ENCODE measurements at regions not wholly inside any gene's neighbourhood (a gene's known extent, or its start where the extent isn't known, plus 50 kb on each side); places are given as distances from the start of the nearest gene placed in this dataset.

DNA sequence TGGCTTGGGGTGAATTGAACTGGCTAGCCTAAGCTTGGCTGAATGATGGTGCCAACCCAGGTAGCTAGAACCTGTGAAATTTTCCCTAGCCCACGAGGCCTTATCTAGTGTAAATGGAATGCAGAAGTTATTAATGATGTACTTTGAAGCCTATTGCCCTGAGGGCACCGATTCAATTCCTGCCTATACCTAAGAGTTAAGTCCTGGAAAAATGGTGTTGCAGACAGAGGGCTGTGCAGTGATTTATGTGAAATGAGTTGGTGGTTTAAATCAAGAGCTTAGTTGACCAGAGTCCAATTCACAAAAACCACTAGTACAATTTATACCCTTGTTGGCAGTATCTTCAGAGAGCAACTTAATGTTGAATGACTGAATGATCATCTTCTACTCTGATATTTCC is 373.8 kb upstream of the JAG1 start:
- Histone ChIP-seq H3K18ac (ENCODE audit: low read depth, low read length) (no peak overlapping the region), H3K4ac (ENCODE audit: low read depth, low read length) (no peak overlapping the region), H3K56ac (ENCODE audit: extremely low read depth, insufficient read depth, low read length) (no peak overlapping the region), H4K20me1 (ENCODE audit: insufficient read depth, low read length) (no peaks in the 10 kb centered on the region), H4K8ac (ENCODE audit: low read depth in 2 of 2, low read length in 2 of 2) (no peak overlapping the region), H3K27ac (ENCODE audit: insufficient read depth, low read length) (no peak overlapping the region), H4K91ac (ENCODE audit: insufficient read depth, low read depth, low read length) (no peak overlapping the region), H3K9me3 (ENCODE audit: control insufficient read depth, insufficient read depth, low read length) (no peaks in the 10 kb centered on the region), H3K9me1 (ENCODE audit: insufficient read depth, low read length) (no peaks in the 10 kb centered on the region), H2BK20ac (ENCODE audit: low read depth, low read length) (no peak overlapping the region), H3K9ac (ENCODE audit: low read depth, low read length) (no peak overlapping the region), H4K5ac (ENCODE audit: low read depth, low read length) (no peak overlapping the region), H2AK9ac (replicated peaks; ENCODE audit: low read depth, low read length, poor library complexity) (no peak overlapping the region), H3K23ac (ENCODE audit: low read depth, low read length) (no peak overlapping the region), H2BK5ac (ENCODE audit: low read depth, low read length, poor library complexity, severe bottlenecking) (no peak overlapping the region), H3K27me3 (ENCODE audit: control insufficient read depth, insufficient read depth, low read length) (no peaks in the 10 kb centered on the region), H2AFZ (replicated peaks; ENCODE audit: low read length, poor library complexity) (no peak overlapping the region), H3K79me1 (ENCODE audit: low read depth in 1 of 2, low read length in 2 of 2) (no peaks in the 10 kb centered on the region), H3K4me2 (ENCODE audit: low read depth, low read length) (no peak overlapping the region), H2BK15ac (ENCODE audit: low read depth, low read length) (no peak overlapping the region), H2AK5ac (ENCODE audit: low read depth, low read length) (no peak overlapping the region), H3K4me3 (ENCODE audit: insufficient read depth, low read depth, low read length) (no peak overlapping the region), H3K14ac (replicated peaks; ENCODE audit: low read depth, low read length) (no peak overlapping the region), H2BK120ac (ENCODE audit: low read depth, low read length) (no peak overlapping the region), H3K4me1 (ENCODE audit: control insufficient read depth, insufficient read depth, low read length) (no peaks in the 10 kb centered on the region), H3K36me3 (ENCODE audit: control insufficient read depth, insufficient read depth, low read length) (no peaks in the 10 kb centered on the region)
- no peak for ATAC-seq (ENCODE audit: low read depth)
- no peak for DNase-seq
- dilution Hi-C loops (cut with HindIII; ENCODE audit: low sequenced_read_pairs, unreplicated experiment) = no loop called here
- in situ Hi-C loops (cut with MboI; ENCODE audit: low sequenced_read_pairs) = no loop called here
- WGBS, 2 experiments (ENCODE audit: extremely low coverage in 2 of 2, insufficient read length in 1 of 2) = no CpG with 5 or more reads among the region's 2 CpGs
- ChIA-PET CTCF (no interaction called here), POLR2A (ENCODE audit: unreplicated experiment) (no interaction called here)
- TF ChIP-seq MXI1 (IDR thresholded peaks at IDR 0.05; ENCODE audit: borderline replicate concordance, low read depth, low read length) = no peak
- no peak for TF ChIP-seq POLR2A (IDR thresholded peaks at IDR 0.05; ENCODE audit: low read depth, low read length)
- TF ChIP-seq, protein P1, sequence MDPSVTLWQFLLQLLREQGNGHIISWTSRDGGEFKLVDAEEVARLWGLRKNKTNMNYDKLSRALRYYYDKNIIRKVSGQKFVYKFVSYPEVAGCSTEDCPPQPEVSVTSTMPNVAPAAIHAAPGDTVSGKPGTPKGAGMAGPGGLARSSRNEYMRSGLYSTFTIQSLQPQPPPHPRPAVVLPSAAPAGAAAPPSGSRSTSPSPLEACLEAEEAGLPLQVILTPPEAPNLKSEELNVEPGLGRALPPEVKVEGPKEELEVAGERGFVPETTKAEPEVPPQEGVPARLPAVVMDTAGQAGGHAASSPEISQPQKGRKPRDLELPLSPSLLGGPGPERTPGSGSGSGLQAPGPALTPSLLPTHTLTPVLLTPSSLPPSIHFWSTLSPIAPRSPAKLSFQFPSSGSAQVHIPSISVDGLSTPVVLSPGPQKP (IDR thresholded peaks at IDR 0.05; ENCODE audit: borderline replicate concordance, low read depth, low read length) = no peak
- intact Hi-C loops (cut with micrococcal nuclease) = no loop called here
- no TSS peak for BruUV-seq (replicated peaks)
